ENCODE measurements at regions not wholly inside any gene's neighbourhood (a gene's known extent, or its start where the extent isn't known, plus 50 kb on each side); places are given as distances from the start of the nearest gene placed in this dataset.

- no peaks in the 10 kb centered on the region for H3K9me3 ChIP-seq
- DNase-seq = no peak
- no peaks in the 10 kb centered on the region for H3K4me1 ChIP-seq
- TF ChIP-seq, protein P1, sequence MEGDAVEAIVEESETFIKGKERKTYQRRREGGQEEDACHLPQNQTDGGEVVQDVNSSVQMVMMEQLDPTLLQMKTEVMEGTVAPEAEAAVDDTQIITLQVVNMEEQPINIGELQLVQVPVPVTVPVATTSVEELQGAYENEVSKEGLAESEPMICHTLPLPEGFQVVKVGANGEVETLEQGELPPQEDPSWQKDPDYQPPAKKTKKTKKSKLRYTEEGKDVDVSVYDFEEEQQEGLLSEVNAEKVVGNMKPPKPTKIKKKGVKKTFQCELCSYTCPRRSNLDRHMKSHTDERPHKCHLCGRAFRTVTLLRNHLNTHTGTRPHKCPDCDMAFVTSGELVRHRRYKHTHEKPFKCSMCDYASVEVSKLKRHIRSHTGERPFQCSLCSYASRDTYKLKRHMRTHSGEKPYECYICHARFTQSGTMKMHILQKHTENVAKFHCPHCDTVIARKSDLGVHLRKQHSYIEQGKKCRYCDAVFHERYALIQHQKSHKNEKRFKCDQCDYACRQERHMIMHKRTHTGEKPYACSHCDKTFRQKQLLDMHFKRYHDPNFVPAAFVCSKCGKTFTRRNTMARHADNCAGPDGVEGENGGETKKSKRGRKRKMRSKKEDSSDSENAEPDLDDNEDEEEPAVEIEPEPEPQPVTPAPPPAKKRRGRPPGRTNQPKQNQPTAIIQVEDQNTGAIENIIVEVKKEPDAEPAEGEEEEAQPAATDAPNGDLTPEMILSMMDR (IDR thresholded peaks at IDR 0.05) = no peak
- no peaks in the 10 kb centered on the region for H3K36me3 ChIP-seq
- intact Hi-C loops (cut with DNase I; ENCODE audit: low total_unique reads) = no loop called here
- H3K4me3 ChIP-seq = no peak overlapping the region
- H3K27ac ChIP-seq = no peak overlapping the region
- no peaks in the 10 kb centered on the region for H3K27me3 ChIP-seq
Observed at GRCh38 chr16:80167657-80168390, 373.0 kb upstream of the DYNLRB2 start.

DNA sequence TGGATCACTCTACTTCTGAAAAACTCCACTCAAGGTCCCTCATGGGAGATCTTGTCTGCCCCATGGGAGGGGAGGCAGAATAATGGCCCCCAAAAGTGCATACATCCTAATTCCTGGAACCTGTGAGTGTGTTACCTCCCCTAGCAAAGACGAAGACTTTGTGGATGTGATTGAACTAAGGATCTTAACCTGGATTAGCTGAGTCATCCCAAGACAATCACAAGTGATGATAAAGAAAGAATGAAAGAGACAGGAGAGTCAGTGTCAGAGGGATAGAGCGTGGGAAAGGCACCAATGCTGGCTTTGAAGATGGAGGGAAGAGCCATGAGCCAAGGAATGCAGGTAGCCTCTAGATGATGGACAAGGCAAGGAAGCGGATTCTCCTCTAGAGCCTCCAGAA lies 374.7 kb upstream of the DYNLRB2 start:
- Histone ChIP-seq H3K9me3 (no peaks in the 10 kb centered on the region), H3K36me3 (no peaks in the 10 kb centered on the region), H3K27ac (no peak overlapping the region), H3K4me1 (no peaks in the 10 kb centered on the region), H3K27me3 (no peaks in the 10 kb centered on the region), H3K4me3 (no peak overlapping the region)
- no peak for DNase-seq
- intact Hi-C loops (cut with DNase I; ENCODE audit: low total_unique reads) = no loop called here
- TF ChIP-seq, protein P1 (IDR thresholded peaks at IDR 0.05) = no peak

- TF ChIP-seq, protein P1 (IDR thresholded peaks at IDR 0.05) = no peak
- Histone ChIP-seq H3K4me3 (no peak overlapping the region), H3K27ac (no peak overlapping the region), H3K9me3 (no peaks in the 10 kb centered on the region), H3K27me3 (no peaks in the 10 kb centered on the region), H3K4me1 (no peaks in the 10 kb centered on the region), H3K36me3 (no peaks in the 10 kb centered on the region)
- intact Hi-C loops (cut with DNase I; ENCODE audit: low total_unique reads) = no loop called here
- no peak for DNase-seq
Observed at GRCh38 chr16:80164966-80165550, 375.7 kb upstream of the DYNLRB2 start.

DNA sequence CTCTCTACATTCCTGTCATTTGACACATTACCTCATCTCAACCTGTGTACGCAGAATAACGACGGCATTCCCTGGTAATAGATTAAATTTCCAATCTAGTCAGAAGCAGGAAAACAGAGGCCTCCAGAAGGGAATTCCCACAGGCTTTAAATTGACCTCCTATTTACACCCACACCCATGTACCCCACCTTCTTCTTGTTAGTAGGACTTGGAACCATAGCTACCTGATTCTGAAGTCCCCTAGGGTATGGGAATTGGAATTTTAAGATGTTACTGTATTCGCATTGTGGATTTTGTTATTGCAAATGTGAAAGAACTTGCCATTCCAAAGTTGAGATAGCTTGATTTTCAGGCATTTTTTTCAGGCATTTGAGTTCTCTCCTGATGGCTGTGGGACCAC lies 377.5 kb upstream of the DYNLRB2 start:
- Histone ChIP-seq H3K4me1 (no peaks in the 10 kb centered on the region), H3K36me3 (no peaks in the 10 kb centered on the region), H3K4me3 (no peak overlapping the region), H3K9me3 (no peaks in the 10 kb centered on the region), H3K27me3 (no peaks in the 10 kb centered on the region), H3K27ac (no peak overlapping the region)
- intact Hi-C loops (cut with DNase I; ENCODE audit: low total_unique reads) = no loop called here
- no peak for DNase-seq
- TF ChIP-seq, protein P1 (IDR thresholded peaks at IDR 0.05) = no peak

DNA sequence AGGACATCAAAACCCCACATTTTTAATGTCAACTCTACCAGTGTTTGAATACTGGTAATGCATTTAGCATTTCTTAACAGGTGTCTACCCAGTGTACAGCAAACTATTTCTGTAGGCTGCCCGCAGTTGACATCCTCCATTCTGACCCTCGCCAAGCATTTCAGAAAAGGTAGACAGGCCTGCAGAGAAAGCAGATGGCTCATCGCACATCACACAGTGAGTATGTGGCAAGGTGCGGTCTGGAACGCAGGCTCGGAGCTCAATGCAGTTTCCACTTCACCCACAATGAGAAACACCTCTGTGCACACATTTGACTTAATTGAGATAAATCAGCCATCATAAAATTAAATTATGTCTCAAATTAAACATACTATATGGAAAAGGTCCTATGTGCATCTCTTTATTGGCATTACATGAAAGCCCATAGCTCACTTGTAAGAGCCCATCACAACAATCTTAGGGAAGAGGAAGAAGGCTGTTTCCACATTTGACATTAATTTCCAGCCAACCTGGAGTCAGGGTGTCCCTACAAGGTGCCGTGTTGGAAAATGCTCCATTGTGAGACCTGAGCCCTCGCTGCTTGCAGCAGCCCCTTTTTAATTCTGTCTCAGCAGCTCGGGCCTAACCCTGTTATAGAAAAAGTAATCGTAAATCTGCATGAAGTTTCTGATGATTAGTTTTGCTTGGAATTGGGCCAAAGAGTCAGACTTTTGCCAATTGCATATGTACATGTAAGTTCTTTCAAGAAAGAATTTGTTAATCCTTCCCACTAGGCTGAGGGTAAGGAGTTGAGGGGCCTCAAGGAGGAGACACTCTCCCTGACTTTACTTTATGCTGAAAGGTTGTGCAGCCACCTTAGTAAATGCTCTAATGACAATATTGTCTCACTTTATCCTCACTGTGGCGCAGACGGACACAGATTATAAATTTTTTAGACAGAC lies 378.7 kb upstream of the DYNLRB2 start:
- TF ChIP-seq, protein P1 (IDR thresholded peaks at IDR 0.05) = no peak
- H3K4me3 ChIP-seq = no peak overlapping the region
- H3K36me3 ChIP-seq = no peaks in the 10 kb centered on the region
- H3K4me1 ChIP-seq = no peaks in the 10 kb centered on the region
- H3K27me3 ChIP-seq = no peaks in the 10 kb centered on the region
- H3K27ac ChIP-seq = no peak overlapping the region
- DNase-seq = no peak
- intact Hi-C loops (cut with DNase I; ENCODE audit: low total_unique reads) = no loop called here
- no peaks in the 10 kb centered on the region for H3K9me3 ChIP-seq
